DOHH2 (cell line): ENCODE measurements at regions not wholly inside any gene's neighbourhood (a gene's known extent, or its start where the extent isn't known, plus 50 kb on each side); places are given as distances from the start of the nearest gene placed in this dataset.

Experiments
- H3F3A ChIP-seq: fragments of 200-600 bp; sonication (generic), shearing (Covaris generic); 2 replicates; pipeline ENCODE4 v1.6.0; 2016; ENCODE audit warnings: antibody characterized with exemption, mild to moderate bottlenecking; ENCODE audit not compliant: control insufficient read depth, insufficient read depth
- H3K27ac ChIP-seq: fragments of 200-600 bp; sonication (generic); 2 replicates; pipeline ENCODE4 v1.5.1; 2014; ENCODE audit warnings: low read depth, mild to moderate bottlenecking, low read length, moderate library complexity
- H3K27me3 ChIP-seq: fragments of 200-600 bp; sonication (generic); 2 replicates; pipeline ENCODE4 v1.6.1; 2014; ENCODE audit warnings: mild to moderate bottlenecking, low read length, mixed read lengths; ENCODE audit not compliant: control insufficient read depth
- H3K36me3 ChIP-seq: fragments of 200-600 bp; sonication (generic); 2 replicates; pipeline ENCODE4 v1.6.1; 2014; ENCODE audit warnings: mild to moderate bottlenecking, low read length, moderate library complexity, mixed read lengths; ENCODE audit not compliant: control insufficient read depth
- H3K4me1 ChIP-seq: fragments of 200-600 bp; sonication (generic); 2 replicates; pipeline ENCODE4 v1.6.1; 2014; ENCODE audit warnings: mild to moderate bottlenecking, low read length, mixed read lengths; ENCODE audit not compliant: control insufficient read depth
- H3K4me2 ChIP-seq: fragments of 200-600 bp; sonication (generic); 2 replicates; pipeline ENCODE4 v1.6.0; 2014; ENCODE audit warnings: mild to moderate bottlenecking, low read length, moderate library complexity
- H3K4me3 ChIP-seq: fragments of 200-600 bp; sonication (generic); 2 replicates; pipeline ENCODE4 v1.5.1; 2014; ENCODE audit warnings: mild to moderate bottlenecking, low read length, mixed read lengths
- H3K79me2 ChIP-seq: fragments of 200-600 bp; sonication (generic); 2 replicates; pipeline ENCODE4 v1.6.1; 2014; ENCODE audit warnings: mild to moderate bottlenecking, low read length, mixed read lengths; ENCODE audit not compliant: control insufficient read depth
- H3K9me2 ChIP-seq: fragments of 200-600 bp; sonication (generic); replicated peaks from 2 replicates; pipeline ENCODE4 v1.6.1; 2014; ENCODE audit warnings: mild to moderate bottlenecking, low read length, mixed read lengths; ENCODE audit not compliant: control insufficient read depth
- H3K9me3 ChIP-seq: fragments of 200-600 bp; sonication (generic); 2 replicates; pipeline ENCODE4 v1.6.1; 2014; ENCODE audit warnings: antibody characterized with exemption, low read length, mixed read lengths; ENCODE audit not compliant: control insufficient read depth, insufficient read depth
- H4K20me1 ChIP-seq: fragments of 200-600 bp; sonication (generic); 2 replicates; pipeline ENCODE4 v1.6.0; 2014; ENCODE audit warnings: low read depth, mild to moderate bottlenecking, antibody characterized with exemption, low read length, moderate library complexity; ENCODE audit not compliant: control insufficient read depth, insufficient read depth
- EZH2phosphoT487 ChIP-seq: fragments of 200-600 bp; sonication (generic); IDR thresholded peaks from 2 replicates; pipeline ENCODE4 v1.6.1; 2017; ENCODE audit warnings: borderline replicate concordance, mild to moderate bottlenecking, antibody characterized with exemption, low read length, moderate library complexity, mixed read lengths
- TF ChIP-seq, protein P1 (sequence below): fragments of 200-600 bp; sonication (generic); IDR thresholded peaks from one replicate; pipeline ENCODE4 v1.5.1; 2014; ENCODE audit warnings: antibody characterized with exemption, mild to moderate bottlenecking, low read depth, low read length; ENCODE audit not compliant: poor library complexity, severe bottlenecking

DNA sequence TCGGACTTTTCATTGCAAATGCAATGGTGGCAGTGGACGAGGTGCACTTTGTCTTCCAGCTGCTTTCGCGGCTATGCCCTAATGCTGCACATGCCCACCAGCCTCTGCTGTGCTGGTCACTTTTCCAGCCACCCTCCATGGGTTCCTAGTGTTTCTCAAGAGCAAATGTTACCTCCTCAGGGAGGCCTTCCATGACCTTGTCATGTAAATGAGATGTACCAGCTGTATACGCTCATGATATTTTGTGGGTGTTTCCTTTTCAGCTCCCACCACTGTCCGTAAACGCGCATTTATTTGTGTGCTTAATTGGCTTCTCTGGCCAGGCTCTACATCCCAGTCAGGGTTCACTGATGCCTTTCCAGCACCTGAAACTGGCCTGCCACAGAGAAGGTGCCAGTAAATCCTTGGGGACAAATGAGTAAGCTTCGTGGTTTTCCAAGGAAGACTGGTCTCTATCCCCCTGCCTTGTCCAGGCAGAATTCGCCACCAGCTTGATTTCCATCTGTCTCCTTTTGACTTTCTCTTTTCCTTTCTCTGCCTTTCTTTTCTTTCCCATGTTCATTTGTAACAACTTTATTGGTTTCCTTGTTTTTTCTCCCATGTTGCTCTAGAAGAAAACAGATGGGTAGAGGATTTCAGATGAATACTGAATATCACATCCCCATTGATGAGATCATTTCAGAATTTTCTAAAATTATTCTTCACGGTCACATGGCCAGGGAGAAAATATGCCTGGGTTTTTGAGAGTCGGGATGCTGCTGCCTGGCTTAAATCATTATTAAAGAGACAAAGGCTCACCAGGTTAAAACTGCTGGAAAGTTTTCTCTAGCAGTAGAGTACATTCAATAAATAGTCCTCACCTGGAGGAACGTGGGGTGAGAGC, 82.5 kb downstream of the CHST2 start:
- H3K27ac ChIP-seq: peak overlapping the region; percentile 77
- H3K4me2 ChIP-seq: peak overlapping the region; percentile 67
- no peaks in the 10 kb centered on the region for H3K79me2 ChIP-seq

DNA sequence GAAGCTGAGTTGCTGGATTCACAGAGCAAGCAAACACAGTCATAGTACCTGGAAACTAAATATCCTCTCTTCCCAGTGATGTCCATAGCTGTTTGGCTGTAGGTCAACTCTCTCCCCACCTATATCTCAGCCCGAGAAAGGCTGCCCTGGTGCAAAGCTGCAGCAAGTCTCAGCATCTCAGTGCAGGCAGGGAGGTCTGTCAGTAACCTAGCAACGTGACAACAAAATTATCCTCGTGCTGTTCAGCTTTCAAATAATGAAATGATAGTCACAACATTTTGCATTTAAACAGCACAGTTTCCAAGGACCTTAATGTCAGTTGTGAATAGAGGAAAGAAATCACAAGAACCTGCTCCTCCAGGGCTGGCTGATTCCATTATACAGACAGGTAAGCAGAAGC, 83.6 kb downstream of the CHST2 start:
- H3F3A ChIP-seq: peaks cover 20% of the 10 kb centered on the region; the same call in 1 of the 2 replicates
- no peak for TF ChIP-seq EZH2phosphoT487
- TF ChIP-seq, protein P1, sequence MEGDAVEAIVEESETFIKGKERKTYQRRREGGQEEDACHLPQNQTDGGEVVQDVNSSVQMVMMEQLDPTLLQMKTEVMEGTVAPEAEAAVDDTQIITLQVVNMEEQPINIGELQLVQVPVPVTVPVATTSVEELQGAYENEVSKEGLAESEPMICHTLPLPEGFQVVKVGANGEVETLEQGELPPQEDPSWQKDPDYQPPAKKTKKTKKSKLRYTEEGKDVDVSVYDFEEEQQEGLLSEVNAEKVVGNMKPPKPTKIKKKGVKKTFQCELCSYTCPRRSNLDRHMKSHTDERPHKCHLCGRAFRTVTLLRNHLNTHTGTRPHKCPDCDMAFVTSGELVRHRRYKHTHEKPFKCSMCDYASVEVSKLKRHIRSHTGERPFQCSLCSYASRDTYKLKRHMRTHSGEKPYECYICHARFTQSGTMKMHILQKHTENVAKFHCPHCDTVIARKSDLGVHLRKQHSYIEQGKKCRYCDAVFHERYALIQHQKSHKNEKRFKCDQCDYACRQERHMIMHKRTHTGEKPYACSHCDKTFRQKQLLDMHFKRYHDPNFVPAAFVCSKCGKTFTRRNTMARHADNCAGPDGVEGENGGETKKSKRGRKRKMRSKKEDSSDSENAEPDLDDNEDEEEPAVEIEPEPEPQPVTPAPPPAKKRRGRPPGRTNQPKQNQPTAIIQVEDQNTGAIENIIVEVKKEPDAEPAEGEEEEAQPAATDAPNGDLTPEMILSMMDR: no peak

More for the DNA sequence above, 82.5 kb downstream of the CHST2 start:
- H3K9me3 ChIP-seq: no peaks in the 10 kb centered on the region
- no peaks in the 10 kb centered on the region for H3K27me3 ChIP-seq
- H3F3A ChIP-seq: peaks cover 13% of the 10 kb centered on the region; the same call in 1 of the 2 replicates
- peaks cover 100% of the 10 kb centered on the region for H3K4me1 ChIP-seq
- TF ChIP-seq EZH2phosphoT487: no peak
- TF ChIP-seq, protein P1: no peak
- peak overlapping the region; percentile 57 for H3K4me3 ChIP-seq
- no peaks in the 10 kb centered on the region for H4K20me1 ChIP-seq
- peaks cover 6% of the 10 kb centered on the region; the same call in 1 of the 2 replicates for H3K36me3 ChIP-seq
- H3K9me2 ChIP-seq: no peaks in the 10 kb centered on the region

DNA sequence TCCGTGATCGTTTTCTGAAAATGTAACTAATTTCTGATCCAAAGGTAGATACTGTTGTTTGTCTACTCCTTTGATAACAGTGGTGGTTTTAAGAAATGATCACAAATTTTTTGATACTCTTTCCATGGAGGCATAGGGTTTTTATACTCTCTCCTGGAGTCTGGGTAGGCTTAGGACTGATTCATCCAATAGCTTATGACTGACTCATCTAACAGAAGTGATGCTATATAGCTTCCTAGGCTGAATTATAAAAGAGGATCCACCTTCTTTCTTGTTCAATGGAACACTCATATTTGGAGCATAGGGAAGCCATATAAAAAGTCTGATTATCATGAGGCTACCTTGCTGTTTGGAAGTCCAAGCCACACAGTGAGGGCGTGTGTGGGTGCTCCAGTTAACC, 84.3 kb downstream of the CHST2 start:
- Histone ChIP-seq H3K9me3 (no peaks in the 10 kb centered on the region), H3K27ac (no peak overlapping the region), H4K20me1 (no peaks in the 10 kb centered on the region), H3K4me2 (no peak overlapping the region), H3K36me3 (peaks cover 6% of the 10 kb centered on the region; the same call in 1 of the 2 replicates), H3K4me3 (no peak overlapping the region), H3K4me1 (peaks cover 100% of the 10 kb centered on the region), H3K27me3 (no peaks in the 10 kb centered on the region), H3K9me2 (no peaks in the 10 kb centered on the region), H3F3A (peaks cover 20% of the 10 kb centered on the region; the same call in 1 of the 2 replicates), H3K79me2 (no peaks in the 10 kb centered on the region)
- TF ChIP-seq, protein P1: no peak
- no peak for TF ChIP-seq EZH2phosphoT487

More for the DNA sequence above, 83.6 kb downstream of the CHST2 start:
- Histone ChIP-seq H4K20me1 (no peaks in the 10 kb centered on the region), H3K27me3 (no peaks in the 10 kb centered on the region), H3K27ac (no peak overlapping the region), H3K4me2 (peak overlapping the region; percentile 38), H3K4me1 (peaks cover 100% of the 10 kb centered on the region), H3K79me2 (no peaks in the 10 kb centered on the region), H3K36me3 (peaks cover 6% of the 10 kb centered on the region; the same call in 1 of the 2 replicates), H3K9me3 (no peaks in the 10 kb centered on the region), H3K4me3 (peak overlapping the region; percentile 8; the same call in 1 of the 2 replicates), H3K9me2 (no peaks in the 10 kb centered on the region)
